H9 (cell line): ENCODE measurements at regions not wholly inside any gene's neighbourhood (a gene's known extent, or its start where the extent isn't known, plus 50 kb on each side); places are given as distances from the start of the nearest gene placed in this dataset.

ENCODE experiments used
- DNase-seq: peaks from one replicate; pipeline ENCODE4 v3.0.0-alpha.2; 2017
- H2AFZ ChIP-seq: one replicate; pipeline ENCODE4 v1.6.1; 2013; ENCODE audit warnings: mild to moderate bottlenecking, low read length, control low read depth, moderate library complexity
- H2AK5ac ChIP-seq: 2 replicates; pipeline ENCODE4 v1.6.1; 2013; ENCODE audit warnings: low read length, control low read depth, mixed read lengths; ENCODE audit not compliant: insufficient read length
- H2BK120ac ChIP-seq: one replicate; pipeline ENCODE4 v1.6.1; 2013; ENCODE audit warnings: low read depth, mild to moderate bottlenecking, low read length, control low read depth, inconsistent platforms; ENCODE audit not compliant: poor library complexity, severe bottlenecking
- H2BK12ac ChIP-seq: 2 replicates; pipeline ENCODE4 v1.6.1; 2013; ENCODE audit warnings: low read length, control low read depth, mixed read lengths, low read depth; ENCODE audit not compliant: insufficient read length
- H2BK15ac ChIP-seq: 2 replicates; pipeline ENCODE4 v1.6.1; 2013; ENCODE audit warnings: low read depth, low read length, control low read depth
- H2BK20ac ChIP-seq: one replicate; pipeline ENCODE4 v1.6.1; 2013; ENCODE audit warnings: low read depth, mild to moderate bottlenecking, low read length, control low read depth, inconsistent platforms; ENCODE audit not compliant: poor library complexity, severe bottlenecking
- H2BK5ac ChIP-seq: 2 replicates; pipeline ENCODE4 v1.6.1; 2013; ENCODE audit warnings: low read length, control low read depth, mixed read lengths; ENCODE audit not compliant: insufficient read length
- H3K14ac ChIP-seq: 2 replicates; pipeline ENCODE4 v1.6.1; 2013; ENCODE audit warnings: low read length, control low read depth; ENCODE audit not compliant: insufficient read depth
- H3K18ac ChIP-seq: 2 replicates; pipeline ENCODE4 v1.6.1; 2013; ENCODE audit warnings: low read depth, mild to moderate bottlenecking, mixed read lengths, low read length, control low read depth; ENCODE audit not compliant: insufficient read length
- H3K23ac ChIP-seq: 2 replicates; pipeline ENCODE4 v1.6.1; 2013; ENCODE audit warnings: low read length, control low read depth, mixed read lengths, low read depth; ENCODE audit not compliant: insufficient read length
- H3K23me2 ChIP-seq: 2 replicates; pipeline ENCODE4 v1.6.1; 2013; ENCODE audit warnings: low read depth, mild to moderate bottlenecking, mixed read lengths, low read length, control low read depth; ENCODE audit not compliant: insufficient read length, poor library complexity, severe bottlenecking
- H3K27ac ChIP-seq: 2 replicates; pipeline ENCODE4 v1.5.1; 2013; ENCODE audit warnings: low read length, control low read depth, mixed read lengths, low read depth; ENCODE audit not compliant: insufficient read length
- H3K27me3 ChIP-seq: 2 replicates; pipeline ENCODE4 v1.6.1; 2013; ENCODE audit warnings: low read length, control low read depth, inconsistent platforms; ENCODE audit not compliant: insufficient read depth
- H3K4ac ChIP-seq: 2 replicates; pipeline ENCODE4 v1.6.1; 2013; ENCODE audit warnings: low read depth, mild to moderate bottlenecking, control low read depth, inconsistent platforms, low read length, moderate library complexity
- H3K4me1 ChIP-seq: 2 replicates; pipeline ENCODE4 v1.6.1; 2013; ENCODE audit warnings: low read length, control low read depth, inconsistent platforms; ENCODE audit not compliant: insufficient read depth
- H3K4me2 ChIP-seq: 2 replicates; pipeline ENCODE4 v1.6.1; 2013; ENCODE audit warnings: low read length, control low read depth, mixed read lengths; ENCODE audit not compliant: insufficient read length, insufficient read depth
- H3K56ac ChIP-seq: 2 replicates; pipeline ENCODE4 v1.6.1; 2013; ENCODE audit warnings: low read depth, mild to moderate bottlenecking, mixed read lengths, low read length, control low read depth; ENCODE audit not compliant: insufficient read length
- H3K79me1 ChIP-seq: 2 replicates; pipeline ENCODE4 v1.6.1; 2013; ENCODE audit warnings: low read depth, mild to moderate bottlenecking, moderate library complexity, low read length, control low read depth, inconsistent platforms; ENCODE audit not compliant: insufficient read depth, poor library complexity, severe bottlenecking
- H3K79me2 ChIP-seq: 2 replicates; pipeline ENCODE4 v1.6.1; 2013; ENCODE audit warnings: low read length, control low read depth, inconsistent platforms; ENCODE audit not compliant: insufficient read depth
- H3K9ac ChIP-seq: 2 replicates; pipeline ENCODE4 v1.6.1; 2013; ENCODE audit warnings: low read length, control low read depth, mixed read lengths; ENCODE audit not compliant: insufficient read length; ENCODE audit errors: extremely low read depth
- H3K9me3 ChIP-seq: one replicate; pipeline ENCODE4 v1.6.1; 2013; ENCODE audit warnings: low read depth, low read length, inconsistent platforms; ENCODE audit not compliant: control insufficient read depth
- H3T11ph ChIP-seq: one replicate; pipeline ENCODE4 v1.6.1; 2013; ENCODE audit warnings: mild to moderate bottlenecking, low read length, control low read depth, inconsistent platforms
- H4K20me1 ChIP-seq: one replicate; pipeline ENCODE4 v1.6.1; 2013; ENCODE audit not compliant: control insufficient read depth, insufficient read length, insufficient read depth
- H4K5ac ChIP-seq: 2 replicates; pipeline ENCODE4 v1.6.1; 2013; ENCODE audit warnings: low read depth, mild to moderate bottlenecking, mixed read lengths, low read length, control low read depth; ENCODE audit not compliant: insufficient read length
- H4K8ac ChIP-seq: replicated peaks from 2 replicates; pipeline ENCODE4 v1.6.1; 2013; ENCODE audit warnings: low read length, control low read depth, mixed read lengths, low read depth; ENCODE audit not compliant: insufficient read length
- H4K91ac ChIP-seq: 2 replicates; pipeline ENCODE4 v1.6.1; 2013; ENCODE audit warnings: low read depth, mild to moderate bottlenecking, moderate library complexity, mixed read lengths, low read length, control low read depth; ENCODE audit not compliant: insufficient read length
- H3K27ac Mint-ChIP-seq, 3 experiments: 2 replicates in 2 of 3; 3 replicates in 1 of 3; pipeline ENCODE4 v1.8.0; 2020 to 2021; ENCODE audit warnings: mixed read lengths in 3 of 3, mild to moderate bottlenecking in 1 of 3, moderate library complexity in 1 of 3
- H3K27me3 Mint-ChIP-seq: 2 replicates; pipeline ENCODE4 v1.8.0; 2021; ENCODE audit warnings: low read depth, mild to moderate bottlenecking, moderate library complexity, mixed read lengths
- H3K36me3 Mint-ChIP-seq, 3 experiments: 2 replicates in 2 of 3; 3 replicates in 1 of 3; pipeline ENCODE4 v1.8.0; 2020 to 2021; ENCODE audit warnings: low read depth in 3 of 3, mixed read lengths in 3 of 3; ENCODE audit not compliant: insufficient read depth in 1 of 3
- H3K4me1 Mint-ChIP-seq, 2 experiments: 2 replicates each; pipeline ENCODE4 v1.8.0; 2020; ENCODE audit warnings: mixed read lengths in 2 of 2
- H3K4me3 Mint-ChIP-seq, 2 experiments: 2 replicates in 1 of 2; 3 replicates in 1 of 2; pipeline ENCODE4 v1.8.0; 2020 to 2021; ENCODE audit warnings: mild to moderate bottlenecking in 2 of 2, mixed read lengths in 2 of 2, moderate library complexity in 1 of 2
- H3K9me3 Mint-ChIP-seq, 2 experiments: 2 replicates in 1 of 2; 3 replicates in 1 of 2; pipeline ENCODE4 v1.8.0; 2020; ENCODE audit warnings: mild to moderate bottlenecking in 2 of 2, mixed read lengths in 2 of 2, moderate library complexity in 1 of 2
- WGBS: extraction: QIAGEN DNeasy Blood & Tissue Kit; methylation state at CpG from one replicate; pipeline ENCODE4 v1.1.7; 2013; ENCODE audit warnings: missing lambda C conversion rate, low lambda C conversion rate, mixed read lengths; ENCODE audit not compliant: insufficient read length; ENCODE audit errors: extremely low coverage; 5-methylcytosine and 5-hydroxymethylcytosine counted together
- TF ChIP-seq, protein P1 (sequence below): fragments of 200-600 bp; sonication (generic); conservative IDR thresholded peaks from 3 replicates; pipeline ENCODE4 v1.8.0; 2021; ENCODE audit warnings: antibody characterized with exemption, mild to moderate bottlenecking

DNA sequence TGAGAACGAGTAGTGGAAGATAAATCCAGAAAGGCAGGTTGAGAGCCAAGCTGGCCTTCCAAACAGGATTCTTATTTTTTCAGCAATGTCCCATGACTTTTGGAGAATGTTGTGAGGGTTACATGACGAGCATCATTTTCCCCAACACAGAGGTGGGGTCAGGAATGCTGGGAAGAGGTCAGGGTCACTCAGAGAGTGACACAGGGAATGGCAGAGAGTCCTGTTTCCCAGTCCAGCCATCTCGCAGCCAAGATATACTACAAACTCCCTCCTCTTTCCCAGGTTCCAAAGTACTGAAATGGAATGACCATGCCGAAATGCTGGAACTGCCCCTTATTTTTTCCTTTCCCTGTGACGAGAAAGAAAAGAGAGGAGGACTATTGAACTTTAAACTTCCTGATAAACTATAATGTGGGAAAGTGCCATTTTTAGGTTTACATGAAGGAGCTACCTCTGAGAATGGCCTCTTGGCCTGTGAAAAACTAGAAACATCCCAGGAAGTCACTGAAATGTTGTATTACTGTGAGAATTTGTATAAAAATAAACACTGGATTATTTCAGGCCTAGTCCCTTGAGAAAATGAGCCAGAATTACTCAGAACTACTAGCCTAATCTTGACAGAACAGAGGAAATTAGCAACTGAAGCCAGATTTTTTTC is 420.4 kb downstream of the CETN3 start:
- Histone ChIP-seq H3K9ac (no peak overlapping the region), H2AK5ac (no peak overlapping the region), H3K14ac (no peak overlapping the region), H3K4ac (no peak overlapping the region), H3K9me3 (no peaks in the 10 kb centered on the region), H3T11ph (no peak overlapping the region), H4K8ac (no peak overlapping the region), H3K27me3 (no peaks in the 10 kb centered on the region), H4K91ac (no peak overlapping the region), H3K79me1 (no peaks in the 10 kb centered on the region), H3K79me2 (no peaks in the 10 kb centered on the region), H3K4me2 (no peak overlapping the region), H2AFZ (no peak overlapping the region), H3K23ac (no peak overlapping the region), H3K4me1 (peaks cover 6% of the 10 kb centered on the region; the same call in 1 of the 2 replicates), H3K56ac (no peak overlapping the region), H2BK20ac (no peak overlapping the region), H2BK5ac (no peak overlapping the region), H3K18ac (no peak overlapping the region), H4K20me1 (no peaks in the 10 kb centered on the region), H2BK12ac (no peak overlapping the region), H4K5ac (no peak overlapping the region), H3K27ac (no peak overlapping the region), H3K23me2 (no peaks in the 10 kb centered on the region), H2BK120ac (no peak overlapping the region), H2BK15ac (no peak overlapping the region)
- no peaks in the 10 kb centered on the region; a peak in 2 of 5 replicates for H3K9me3 Mint-ChIP-seq
- no peaks in the 10 kb centered on the region for H3K27me3 Mint-ChIP-seq
- TF ChIP-seq, protein P1, sequence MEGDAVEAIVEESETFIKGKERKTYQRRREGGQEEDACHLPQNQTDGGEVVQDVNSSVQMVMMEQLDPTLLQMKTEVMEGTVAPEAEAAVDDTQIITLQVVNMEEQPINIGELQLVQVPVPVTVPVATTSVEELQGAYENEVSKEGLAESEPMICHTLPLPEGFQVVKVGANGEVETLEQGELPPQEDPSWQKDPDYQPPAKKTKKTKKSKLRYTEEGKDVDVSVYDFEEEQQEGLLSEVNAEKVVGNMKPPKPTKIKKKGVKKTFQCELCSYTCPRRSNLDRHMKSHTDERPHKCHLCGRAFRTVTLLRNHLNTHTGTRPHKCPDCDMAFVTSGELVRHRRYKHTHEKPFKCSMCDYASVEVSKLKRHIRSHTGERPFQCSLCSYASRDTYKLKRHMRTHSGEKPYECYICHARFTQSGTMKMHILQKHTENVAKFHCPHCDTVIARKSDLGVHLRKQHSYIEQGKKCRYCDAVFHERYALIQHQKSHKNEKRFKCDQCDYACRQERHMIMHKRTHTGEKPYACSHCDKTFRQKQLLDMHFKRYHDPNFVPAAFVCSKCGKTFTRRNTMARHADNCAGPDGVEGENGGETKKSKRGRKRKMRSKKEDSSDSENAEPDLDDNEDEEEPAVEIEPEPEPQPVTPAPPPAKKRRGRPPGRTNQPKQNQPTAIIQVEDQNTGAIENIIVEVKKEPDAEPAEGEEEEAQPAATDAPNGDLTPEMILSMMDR, result no peak
- H3K4me1 Mint-ChIP-seq, result peaks cover 21 to 29% of the 10 kb centered on the region in 2 experiments
- WGBS, result no CpG with 5 or more reads among the region's 5 CpGs
- peaks cover 0 to 5% (median 2%) of the 10 kb centered on the region in 3 experiments; a peak in 1 of 7 replicates for H3K36me3 Mint-ChIP-seq
- H3K4me3 Mint-ChIP-seq, result no peak overlapping the region
- peak overlapping the region; percentile 38 to 85 (median 73); a peak in 6 of 7 replicates for H3K27ac Mint-ChIP-seq
- no peak for DNase-seq
